ENCODE measurements at regions not wholly inside any gene's neighbourhood (a gene's known extent, or its start where the extent isn't known, plus 50 kb on each side); places are given as distances from the start of the nearest gene placed in this dataset.

GRCh38 chr1:87568005-87568404 is 239.3 kb downstream of the LMO4 start:
- H3K4me3 ChIP-seq = no peak overlapping the region
- 82 to 85% methylated on average over 4 of the region's 4 CpGs for WGBS, 2 donors
- H3K9me3 ChIP-seq = no peaks in the 10 kb centered on the region

GRCh38 chr1:87568911-87569310 is 240.2 kb downstream of the LMO4 start:
- no peaks in the 10 kb centered on the region for H3K9me3 ChIP-seq
- no peak overlapping the region for H3K4me3 ChIP-seq
- H3K36me3 ChIP-seq = no peaks in the 10 kb centered on the region
- no peaks in the 10 kb centered on the region for H3K4me1 ChIP-seq
- DNase-seq (ENCODE audit: low spot score in 2 of 2) = no peak
- H3K27me3 ChIP-seq = no peaks in the 10 kb centered on the region
- H3K27ac ChIP-seq = no peak overlapping the region
- WGBS, 2 donors = 71 to 76% methylated on average over 3 of the region's 3 CpGs
- TF ChIP-seq CTCF (IDR thresholded peaks at IDR 0.05) (no peak), EP300 (IDR thresholded peaks at IDR 0.05) (no peak), POLR2A (IDR thresholded peaks at IDR 0.05) (no peak)

More at GRCh38 chr1:87568005-87568404, 239.3 kb downstream of the LMO4 start:
- H3K4me1 ChIP-seq = no peaks in the 10 kb centered on the region
- TF ChIP-seq EP300 (IDR thresholded peaks at IDR 0.05) (no peak), POLR2A (IDR thresholded peaks at IDR 0.05) (no peak), CTCF (IDR thresholded peaks at IDR 0.05) (no peak)
- DNase-seq (ENCODE audit: low spot score in 2 of 2) = no peak
- H3K27ac ChIP-seq = no peak overlapping the region
- no peaks in the 10 kb centered on the region for H3K27me3 ChIP-seq
- H3K36me3 ChIP-seq = no peaks in the 10 kb centered on the region

GRCh38 chr1:87572008-87572407 is 243.3 kb downstream of the LMO4 start:
- TF ChIP-seq CTCF (IDR thresholded peaks at IDR 0.05) (no peak), POLR2A (IDR thresholded peaks at IDR 0.05) (no peak), EP300 (IDR thresholded peaks at IDR 0.05) (no peak)
- no peaks in the 10 kb centered on the region for H3K36me3 ChIP-seq
- H3K27ac ChIP-seq = no peak overlapping the region
- 80 to 88% methylated on average over 4 of the region's 4 CpGs for WGBS, 2 donors
- no peaks in the 10 kb centered on the region for H3K9me3 ChIP-seq
- no peak for DNase-seq (ENCODE audit: low spot score in 2 of 2)
- no peaks in the 10 kb centered on the region for H3K4me1 ChIP-seq
- H3K4me3 ChIP-seq = no peak overlapping the region
- no peaks in the 10 kb centered on the region for H3K27me3 ChIP-seq

GRCh38 chr1:87572891-87573290 is 244.2 kb downstream of the LMO4 start:
- TF ChIP-seq CTCF (IDR thresholded peaks at IDR 0.05) (no peak), POLR2A (IDR thresholded peaks at IDR 0.05) (no peak), EP300 (IDR thresholded peaks at IDR 0.05) (no peak)
- WGBS, 2 donors = 88 to 92% methylated on average over 2 of the region's 2 CpGs

GRCh38 chr1:87575528-87575927 is 246.8 kb downstream of the LMO4 start:
- TF ChIP-seq CTCF (IDR thresholded peaks at IDR 0.05) (no peak), POLR2A (IDR thresholded peaks at IDR 0.05) (no peak), EP300 (IDR thresholded peaks at IDR 0.05) (no peak)
- Histone ChIP-seq H3K27me3 (no peaks in the 10 kb centered on the region), H3K4me1 (no peaks in the 10 kb centered on the region), H3K36me3 (no peaks in the 10 kb centered on the region), H3K27ac (no peak overlapping the region), H3K4me3 (no peak overlapping the region), H3K9me3 (no peaks in the 10 kb centered on the region)
- 20 to 21% methylated on average over 3 of the region's 3 CpGs for WGBS, 2 donors
- DNase-seq (ENCODE audit: low spot score in 2 of 2) = no peak

More at GRCh38 chr1:87572891-87573290, 244.2 kb downstream of the LMO4 start:
- H3K4me1 ChIP-seq = no peaks in the 10 kb centered on the region
- DNase-seq (ENCODE audit: low spot score in 2 of 2) = no peak
- H3K4me3 ChIP-seq = no peak overlapping the region
- no peak overlapping the region for H3K27ac ChIP-seq
- no peaks in the 10 kb centered on the region for H3K27me3 ChIP-seq
- no peaks in the 10 kb centered on the region for H3K9me3 ChIP-seq
- no peaks in the 10 kb centered on the region for H3K36me3 ChIP-seq
